Endothelial cell of umbilical vein (primary cell): ENCODE measurements at regions not wholly inside any gene's neighbourhood (a gene's known extent, or its start where the extent isn't known, plus 50 kb on each side); places are given as distances from the start of the nearest gene placed in this dataset.
"Not testable (repeated sequence)": the region's sequence is repeated elsewhere in the genome, so short reads cannot be mapped to it uniquely, and the experiment has no call there.

ENCODE experiments used
- BruUV-seq: library from RNA; stranded (reverse); fragments of 400-500 nt; replicated peaks from 2 replicates; lab custom pipeline; 2021; lab: Mats Ljungman, UMichigan
- CTCF ChIA-PET: fragments of 300-600, 350-600 bp; sonication (Branson Sonifier 250); formaldehyde crosslinking; loops from one replicate; lab custom pipeline; 2021; ENCODE audit warnings: antibody characterized with exemption, inconsistent platforms; lab: Charles Lee
- POLR2A ChIA-PET: fragments of 300-600, 350-600 bp; sonication (Branson Sonifier 250); formaldehyde crosslinking; loops from one replicate; lab custom pipeline; 2021; ENCODE audit warnings: antibody characterized with exemption, inconsistent platforms; lab: Charles Lee
- DNase-seq: peaks from one replicate; pipeline ENCODE4 v3.0.0-alpha.2; 2011; ENCODE audit warnings: low read depth, low spot score
- FAIRE-seq: peaks from 2 replicates; lab custom pipeline; 2011; peaks lifted over from hg19 to GRCh38; lab: Jason Lieb, UNC
- H2AFZ ChIP-seq: 2 replicates; pipeline ENCODE4 v1.6.0; 2012; ENCODE audit warnings: low read depth, low read length, control low read depth, inconsistent platforms
- H3K27ac ChIP-seq: 2 replicates; pipeline ENCODE4 v1.5.1; 2011; ENCODE audit warnings: low read depth, mild to moderate bottlenecking, control low read depth, low read length, moderate library complexity; ENCODE audit not compliant: insufficient read depth
- H3K27me3 ChIP-seq, 2 experiments: 2 replicates each; pipeline versions ENCODE4 v1.6.0 to v1.6.1; 2011; ENCODE audit warnings: low read length in 2 of 2, mixed read lengths in 1 of 2; ENCODE audit not compliant: control insufficient read depth in 2 of 2, insufficient read depth in 2 of 2
- H3K36me3 ChIP-seq, 2 experiments: 2 replicates in 1 of 2; 3 replicates in 1 of 2; pipeline ENCODE4 v1.5.1; 2011; ENCODE audit warnings: low read length in 2 of 2, mild to moderate bottlenecking in 1 of 2, moderate library complexity in 1 of 2; ENCODE audit not compliant: control insufficient read depth in 2 of 2, insufficient read depth in 2 of 2; ENCODE audit errors: extremely low read depth in 1 of 2
- H3K4me1 ChIP-seq: 3 replicates; pipeline ENCODE4 v1.5.1; 2011; ENCODE audit warnings: mild to moderate bottlenecking, low read length; ENCODE audit not compliant: control insufficient read depth, insufficient read depth; ENCODE audit errors: extremely low read depth
- H3K4me2 ChIP-seq: 2 replicates; pipeline ENCODE4 v1.6.1; 2011; ENCODE audit warnings: low read length, control low read depth, mixed read lengths; ENCODE audit not compliant: insufficient read depth
- H3K4me3 ChIP-seq, 3 experiments: fragments of 200-600 bp in 1 of 3; sonication (generic), shearing (Covaris generic) in 1 of 3; replicated peaks in 1 of 3; 2 replicates each; pipeline ENCODE4 v1.5.1; 2011 to 2016; ENCODE audit warnings: control low read depth in 3 of 3, low read length in 3 of 3, mild to moderate bottlenecking in 2 of 3, inconsistent platforms in 1 of 3, low read depth in 1 of 3, moderate library complexity in 1 of 3; ENCODE audit not compliant: insufficient read depth in 1 of 3
- H3K79me2 ChIP-seq: 2 replicates; pipeline ENCODE4 v1.6.0; 2012; ENCODE audit warnings: low read length, inconsistent platforms; ENCODE audit not compliant: control insufficient read depth, insufficient read depth
- H3K9ac ChIP-seq: replicated peaks from 2 replicates; pipeline ENCODE3; 2011; ENCODE audit warnings: low read length, control low read depth; ENCODE audit not compliant: insufficient read depth; ENCODE audit errors: extremely low read depth
- H3K9me1 ChIP-seq: replicated peaks from 3 replicates; pipeline ENCODE4 v1.6.0; 2011; ENCODE audit warnings: mild to moderate bottlenecking, low read length; ENCODE audit not compliant: control insufficient read depth, insufficient read depth; ENCODE audit errors: extremely low read depth
- H3K9me3 ChIP-seq: replicated peaks from 2 replicates; pipeline ENCODE4 v1.5.1; 2012; ENCODE audit warnings: low read length, inconsistent platforms; ENCODE audit not compliant: control insufficient read depth, insufficient read depth
- H4K20me1 ChIP-seq: replicated peaks from 2 replicates; pipeline ENCODE3; 2011; ENCODE audit warnings: mild to moderate bottlenecking, low read length; ENCODE audit not compliant: control insufficient read depth, insufficient read depth; ENCODE audit errors: extremely low read depth
- EZH2 ChIP-seq: IDR thresholded peaks from 2 replicates; pipeline ENCODE4 v1.6.1; 2012; ENCODE audit warnings: borderline replicate concordance, low read depth, mild to moderate bottlenecking, moderate library complexity, low read length, inconsistent platforms; ENCODE audit not compliant: severe bottlenecking
- GATA2 ChIP-seq: IDR thresholded peaks from 2 replicates; pipeline ENCODE4 v1.7.0; 2011; ENCODE audit warnings: low read depth, mild to moderate bottlenecking, moderate library complexity, mixed read lengths, low read length; ENCODE audit not compliant: insufficient read length, insufficient read depth
- JUN ChIP-seq: IDR thresholded peaks from 2 replicates; pipeline ENCODE4 v1.6.1; 2011; ENCODE audit warnings: borderline replicate concordance, low read depth; ENCODE audit not compliant: insufficient read length, insufficient read depth
- MYC ChIP-seq: IDR thresholded peaks from one replicate; pipeline ENCODE4 v1.6.1; 2011; ENCODE audit warnings: mild to moderate bottlenecking, low read depth, low read length
- POLR2A ChIP-seq: IDR thresholded peaks from 2 replicates; pipeline ENCODE4 v1.6.1; 2012; ENCODE audit warnings: low read depth, mild to moderate bottlenecking, control low read depth, low read length
- dilution Hi-C: fragments of 300-500 bp; cut with MboI; formaldehyde crosslinking; loops from one replicate; pipeline ENCODE4 v1.15.0; 2019; ENCODE audit warnings: low sequenced_read_pairs; ENCODE audit not compliant: extremely low pct_ligation_motif_present
- intact Hi-C: fragments of 100-400 bp; cut with micrococcal nuclease; formaldehyde crosslinking; loops from one replicate; pipeline ENCODE4 v1.10.0; 2022
- TF ChIP-seq, protein P1 (sequence below), 2 donors: IDR thresholded peaks; 1 replicate in 1 of 2; 2 replicates in 1 of 2; pipeline ENCODE4 v1.5.1; 2011; ENCODE audit warnings: low read length in 2 of 2, mild to moderate bottlenecking in 2 of 2, moderate library complexity in 2 of 2, control low read depth in 1 of 2, inconsistent platforms in 1 of 2, low read depth in 1 of 2; ENCODE audit not compliant: insufficient read depth in 1 of 2; ENCODE audit errors: extremely low read depth in 1 of 2
- TF ChIP-seq, protein P2 (sequence below): IDR thresholded peaks from 2 replicates; pipeline ENCODE4 v1.6.1; 2011; ENCODE audit not compliant: insufficient read depth, insufficient read length

- no peaks in the 10 kb centered on the region for H3K79me2 ChIP-seq
- intact Hi-C loops: loop anchor here (5.0 kb wide), 1 partner anchor 234 kb away; no protein-coding TSS in a partner anchor
- ChIA-PET POLR2A (no interaction called here), CTCF (interaction anchor here (1.1 to 1.4 kb wide), 2 partner anchors 9 to 299 kb away, joined by 3 read pairs; no protein-coding TSS in a partner anchor)
- no peak overlapping the region for H3K4me3 ChIP-seq
- no peaks in the 10 kb centered on the region for H3K9me3 ChIP-seq
- H3K27ac ChIP-seq: no peak overlapping the region
- no peaks in the 10 kb centered on the region for H3K9me1 ChIP-seq
- dilution Hi-C loops: loop anchor here (25.0 kb wide), 1 partner anchor 844 kb away; the partner anchor contains the start of genes MECR and PTPRU
- no peak for TF ChIP-seq JUN
- TF ChIP-seq MYC: no peak
- TF ChIP-seq POLR2A: no peak
- TF ChIP-seq, protein P1, sequence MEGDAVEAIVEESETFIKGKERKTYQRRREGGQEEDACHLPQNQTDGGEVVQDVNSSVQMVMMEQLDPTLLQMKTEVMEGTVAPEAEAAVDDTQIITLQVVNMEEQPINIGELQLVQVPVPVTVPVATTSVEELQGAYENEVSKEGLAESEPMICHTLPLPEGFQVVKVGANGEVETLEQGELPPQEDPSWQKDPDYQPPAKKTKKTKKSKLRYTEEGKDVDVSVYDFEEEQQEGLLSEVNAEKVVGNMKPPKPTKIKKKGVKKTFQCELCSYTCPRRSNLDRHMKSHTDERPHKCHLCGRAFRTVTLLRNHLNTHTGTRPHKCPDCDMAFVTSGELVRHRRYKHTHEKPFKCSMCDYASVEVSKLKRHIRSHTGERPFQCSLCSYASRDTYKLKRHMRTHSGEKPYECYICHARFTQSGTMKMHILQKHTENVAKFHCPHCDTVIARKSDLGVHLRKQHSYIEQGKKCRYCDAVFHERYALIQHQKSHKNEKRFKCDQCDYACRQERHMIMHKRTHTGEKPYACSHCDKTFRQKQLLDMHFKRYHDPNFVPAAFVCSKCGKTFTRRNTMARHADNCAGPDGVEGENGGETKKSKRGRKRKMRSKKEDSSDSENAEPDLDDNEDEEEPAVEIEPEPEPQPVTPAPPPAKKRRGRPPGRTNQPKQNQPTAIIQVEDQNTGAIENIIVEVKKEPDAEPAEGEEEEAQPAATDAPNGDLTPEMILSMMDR (IDR thresholded peaks at IDR 0.05; ENCODE audit: extremely low read depth in 1 of 2, insufficient read depth in 1 of 2, low read depth in 1 of 2, low read length in 2 of 2): no peak
- TF ChIP-seq, protein P2, sequence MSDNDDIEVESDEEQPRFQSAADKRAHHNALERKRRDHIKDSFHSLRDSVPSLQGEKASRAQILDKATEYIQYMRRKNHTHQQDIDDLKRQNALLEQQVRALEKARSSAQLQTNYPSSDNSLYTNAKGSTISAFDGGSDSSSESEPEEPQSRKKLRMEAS: no peak
- TF ChIP-seq EZH2: no peak
- TF ChIP-seq GATA2: no peak
- H2AFZ ChIP-seq: no peak overlapping the region
- no peaks in the 10 kb centered on the region for H3K27me3 ChIP-seq
- H3K36me3 ChIP-seq: no peaks in the 10 kb centered on the region
- H3K9ac ChIP-seq: no peak overlapping the region
- no peaks in the 10 kb centered on the region for H4K20me1 ChIP-seq
- H3K4me2 ChIP-seq: no peak overlapping the region
- no TSS peak for BruUV-seq
- FAIRE-seq: no peak
- peaks cover 17% of the 10 kb centered on the region for H3K4me1 ChIP-seq
- DNase-seq: no peak
Observed at GRCh38 chr1:30081379-30082102, 641.8 kb downstream of the MATN1 start.

- H3K27ac ChIP-seq, H3K27me3 ChIP-seq, POLR2A ChIA-PET, H3K4me1 ChIP-seq, H3K36me3 ChIP-seq, H3K4me3 ChIP-seq, H3K9me1 ChIP-seq, H2AFZ ChIP-seq, intact Hi-C loops, H3K4me2 ChIP-seq, BruUV-seq, H4K20me1 ChIP-seq, CTCF ChIA-PET, DNase-seq, H3K9ac ChIP-seq, H3K79me2 ChIP-seq, H3K9me3 ChIP-seq, FAIRE-seq: not testable (repeated sequence)
- dilution Hi-C loops: loop anchor here (25.0 kb wide), 1 partner anchor 839 kb away; the partner anchor contains the start of genes MECR and PTPRU
Observed at GRCh38 chr1:30075916-30076315, 647.5 kb downstream of the MATN1 start.
